CD4-positive, alpha-beta T cell treated with Interleukin-4 for 4 hours (primary cell): ENCODE measurements at regions not wholly inside any gene's neighbourhood (a gene's known extent, or its start where the extent isn't known, plus 50 kb on each side); places are given as distances from the start of the nearest gene placed in this dataset.
"Not testable (repeated sequence)": the region's sequence is repeated elsewhere in the genome, so short reads cannot be mapped to it uniquely, and the experiment has no call there.

Experiments
- DNase-seq: peaks from one replicate; pipeline ENCODE4 v3.0.0-alpha.2; 2020

GRCh38 chr11:87866951-87867350 is 308.3 kb downstream of the RAB38 start:
- no peak for DNase-seq

GRCh38 chr11:87861030-87861429 is 314.2 kb downstream of the RAB38 start:
- DNase-seq: no peak

GRCh38 chr11:87859636-87860035 is 315.6 kb downstream of the RAB38 start:
- DNase-seq: no peak

DNA sequence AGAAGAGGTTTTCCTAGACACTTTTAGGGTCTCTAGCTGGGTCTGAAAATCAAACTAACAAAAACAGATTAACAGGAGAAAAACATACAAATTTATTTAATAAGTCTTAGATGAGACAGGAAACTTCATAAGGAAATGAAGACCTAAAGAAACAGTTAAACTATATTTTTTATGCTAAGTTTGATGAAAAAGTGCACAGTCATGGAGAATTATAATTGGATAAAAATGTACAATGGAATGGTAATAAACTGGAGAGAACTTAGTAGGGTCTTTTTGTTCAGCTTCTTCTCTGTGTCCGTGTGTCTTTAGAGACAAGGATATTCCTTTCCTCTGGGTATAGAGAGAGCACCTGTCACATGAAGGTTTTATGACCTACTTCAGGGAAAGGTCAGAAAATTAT is 323.4 kb downstream of the RAB38 start:
- no peak for DNase-seq

DNA sequence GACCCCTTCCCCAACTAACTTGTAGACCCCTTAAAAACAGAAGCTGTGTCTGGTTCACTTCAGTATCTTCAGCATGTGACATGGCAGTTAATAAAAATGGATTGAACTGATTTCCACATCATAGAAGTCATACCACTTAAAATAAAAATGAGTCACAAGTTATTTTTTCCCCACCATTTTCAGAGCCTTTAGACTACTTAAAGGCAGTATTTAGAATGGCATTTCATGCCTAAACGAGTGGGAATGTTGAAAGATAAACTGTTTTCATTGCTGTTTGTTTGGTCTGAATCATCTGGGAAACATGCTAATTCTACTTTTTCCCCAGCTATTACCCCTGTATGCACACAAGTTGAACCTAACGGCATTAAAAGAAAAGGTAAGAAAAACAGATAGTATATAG is 324.0 kb downstream of the RAB38 start:
- DNase-seq: no peak

GRCh38 chr11:87849216-87849615 is 326.0 kb downstream of the RAB38 start:
- no peak for DNase-seq

- no peak for DNase-seq
Measured at GRCh38 chr11:87840786-87841185, 334.5 kb downstream of the RAB38 start.

- DNase-seq: no peak
Measured at GRCh38 chr11:87832211-87832610, 343.0 kb downstream of the RAB38 start.

DNA sequence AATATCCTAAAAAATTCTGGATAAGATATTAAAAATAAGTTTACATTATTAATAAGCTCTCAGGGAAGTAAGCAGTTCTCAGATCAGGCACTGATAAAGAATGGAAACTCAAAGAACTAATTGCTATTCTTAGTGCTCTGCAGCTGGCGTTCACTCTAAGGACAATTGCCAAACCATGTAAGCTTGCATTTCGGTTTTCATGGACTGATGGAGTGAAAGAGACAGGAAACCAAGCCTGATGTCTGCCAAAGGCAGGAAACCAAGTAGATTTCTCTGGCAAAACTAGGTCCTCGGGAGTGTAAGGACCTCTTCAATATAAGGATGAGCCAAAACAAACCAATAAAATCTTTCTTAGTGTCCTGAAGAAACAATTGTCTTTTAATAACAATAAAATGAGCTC is 355.2 kb downstream of the RAB38 start:
- no peak for DNase-seq

DNA sequence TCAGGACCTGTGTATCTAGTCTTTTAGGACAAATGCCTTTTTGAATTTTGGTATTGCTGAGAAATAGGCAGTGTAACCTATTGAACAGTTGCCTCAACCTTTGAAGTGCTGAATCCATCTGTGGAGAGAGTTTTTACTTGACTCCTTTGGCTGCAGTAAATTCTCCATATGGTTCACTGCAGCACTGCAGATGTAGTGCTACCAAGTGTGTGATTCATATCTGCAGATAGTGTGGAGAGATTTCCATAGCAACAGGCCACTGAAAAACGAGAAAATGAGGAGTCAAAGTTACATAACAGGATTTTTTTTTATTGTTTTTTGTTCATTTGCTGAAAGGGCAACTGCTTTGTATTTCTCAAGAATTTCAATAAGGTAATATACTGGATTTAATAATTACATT is 356.1 kb downstream of the RAB38 start:
- DNase-seq: no peak

GRCh38 chr11:87812571-87813365 is 362.5 kb downstream of the RAB38 start:
- no peak for DNase-seq

DNA sequence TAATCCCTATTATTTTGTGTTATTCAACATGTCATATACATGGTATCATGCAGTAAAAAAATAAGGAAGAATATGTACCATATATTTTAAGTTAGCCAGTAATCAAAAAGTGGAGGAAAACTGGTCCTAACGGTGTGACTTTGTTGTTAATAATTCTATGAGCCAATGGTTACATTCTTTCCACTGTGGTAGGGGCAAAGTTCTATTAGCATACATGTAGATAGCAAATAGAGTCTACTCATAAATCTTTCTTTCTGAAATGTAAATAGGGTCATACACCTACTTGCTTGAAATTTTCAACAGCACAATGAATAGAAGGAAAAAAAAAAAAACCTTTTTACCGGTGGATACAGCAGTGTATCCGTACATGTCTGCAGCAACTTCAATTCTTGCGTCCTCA is 364.8 kb downstream of the RAB38 start:
- DNase-seq: no peak

- DNase-seq: no peak
Measured at GRCh38 chr11:87809256-87809655, 366.0 kb downstream of the RAB38 start.

DNA sequence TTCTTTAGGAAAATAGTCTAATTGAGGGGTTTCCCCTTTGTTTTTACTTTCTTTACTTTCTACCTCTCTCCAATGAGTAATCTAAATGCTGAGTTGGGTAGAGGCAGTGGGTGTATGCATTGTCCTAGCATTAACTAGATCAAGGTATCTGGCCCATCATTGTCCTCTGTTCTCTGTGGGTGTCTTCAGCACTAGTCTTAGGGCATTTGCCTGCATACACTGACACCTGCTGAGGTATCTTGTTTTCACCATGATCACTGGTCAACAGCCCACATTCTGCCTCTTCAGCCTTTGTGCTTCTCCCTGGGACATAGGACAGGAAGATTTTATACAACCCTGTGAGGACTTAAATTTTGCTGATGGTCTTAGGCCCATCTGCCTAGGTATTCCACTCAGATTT is 371.1 kb downstream of the RAB38 start:
- DNase-seq: no peak

DNA sequence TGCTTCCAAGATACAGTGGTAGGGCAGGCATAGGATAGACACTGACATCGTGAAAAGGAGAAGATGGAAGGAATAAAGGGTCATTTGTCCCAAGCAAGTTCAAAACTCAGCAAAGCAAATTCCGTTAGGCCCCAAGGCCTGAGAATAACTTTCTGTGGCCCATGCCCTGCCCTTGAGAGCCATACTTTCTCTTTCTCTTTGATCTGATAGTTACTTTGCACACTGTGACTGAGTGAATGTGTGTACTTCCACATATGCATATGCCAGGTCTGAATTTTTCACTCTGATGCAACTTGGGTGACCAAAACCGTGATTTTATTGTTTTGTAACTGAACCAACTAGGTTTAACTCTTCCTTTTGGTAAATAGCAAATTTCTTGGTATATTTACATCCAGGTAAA is 371.5 kb downstream of the RAB38 start:
- DNase-seq: no peak

DNA sequence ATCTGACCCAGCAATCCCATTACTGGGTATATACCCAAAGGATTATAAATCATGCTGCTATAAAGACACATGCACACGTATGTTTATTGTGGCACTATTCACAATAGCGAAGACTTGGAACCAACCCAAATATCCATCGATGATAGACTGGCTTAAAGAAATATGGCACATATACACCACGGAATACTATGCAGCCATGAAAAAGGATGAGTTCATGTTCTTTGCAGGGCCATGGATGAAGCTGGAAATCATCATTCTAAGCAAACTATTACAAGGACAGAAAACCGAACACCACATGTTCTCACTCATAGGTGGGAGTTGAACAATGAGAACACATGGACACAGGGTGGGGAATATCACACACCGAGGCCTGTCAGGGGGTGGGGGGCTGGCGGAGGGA is 390.4 kb downstream of the RAB38 start:
- not testable (repeated sequence) for DNase-seq

DNA sequence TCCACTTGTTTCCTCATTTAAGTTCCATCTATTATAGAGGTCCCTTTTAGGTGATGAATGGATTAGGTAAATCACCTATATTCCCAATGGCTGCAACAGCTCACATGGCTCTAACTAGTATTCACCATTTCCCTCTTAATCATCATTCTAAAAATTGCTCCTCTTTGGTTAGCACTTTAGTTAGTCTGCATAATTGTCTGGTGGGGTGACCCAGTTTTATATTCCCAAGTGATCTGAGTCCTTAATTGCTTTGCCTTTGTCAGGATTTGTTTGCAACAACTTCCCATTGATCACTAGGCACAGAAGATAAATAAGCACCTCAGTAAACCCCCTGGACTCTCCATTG is 395.2 kb downstream of the RAB38 start:
- DNase-seq: no peak

- DNase-seq: no peak
Measured at GRCh38 chr11:87779276-87780067, 395.8 kb downstream of the RAB38 start.

DNA sequence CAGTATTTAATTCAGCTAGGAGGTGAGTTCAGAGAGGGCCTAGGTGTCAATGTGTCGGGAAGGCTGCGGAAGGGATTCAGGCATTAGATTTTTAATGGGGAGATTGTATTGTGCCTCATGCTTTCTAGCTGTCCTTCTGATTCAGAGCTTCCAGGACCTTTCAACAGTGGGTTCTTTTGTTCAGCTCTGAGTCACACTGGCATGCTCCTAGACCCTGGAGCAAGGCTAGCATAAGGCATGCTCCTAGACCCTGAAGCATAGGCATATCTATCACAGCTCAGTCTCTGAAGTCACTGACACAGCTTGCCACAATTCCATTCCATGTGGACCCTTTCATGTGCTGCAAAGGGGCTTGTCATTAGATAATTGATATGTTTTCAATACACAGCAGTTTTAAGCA is 396.9 kb downstream of the RAB38 start:
- DNase-seq: no peak

GRCh38 chr11:87775036-87775435 is 400.2 kb downstream of the RAB38 start:
- DNase-seq: no peak

- DNase-seq: no peak
Measured at GRCh38 chr11:87769661-87770060, 405.6 kb downstream of the RAB38 start.

DNA sequence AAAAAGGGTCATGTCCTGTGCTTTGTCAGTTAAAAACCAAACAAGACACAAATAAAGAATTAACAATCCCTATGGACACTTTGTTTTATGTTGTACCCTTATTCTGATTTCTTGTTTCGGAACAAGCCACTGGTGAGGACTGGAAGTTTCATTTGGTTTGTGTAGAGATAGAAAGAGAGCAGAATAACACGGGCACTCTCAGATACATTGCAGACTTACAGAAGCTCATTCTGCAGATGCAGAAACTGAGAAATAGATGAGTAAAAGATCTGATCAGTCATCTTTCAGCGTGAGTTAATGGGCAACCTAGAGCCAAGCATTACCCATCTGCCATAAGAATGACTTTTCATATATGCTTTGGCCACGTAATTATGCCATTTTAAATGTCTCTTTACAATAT is 407.6 kb downstream of the RAB38 start:
- DNase-seq: no peak

- DNase-seq: not testable (repeated sequence)
Measured at GRCh38 chr11:87764075-87764474, 411.2 kb downstream of the RAB38 start.

DNA sequence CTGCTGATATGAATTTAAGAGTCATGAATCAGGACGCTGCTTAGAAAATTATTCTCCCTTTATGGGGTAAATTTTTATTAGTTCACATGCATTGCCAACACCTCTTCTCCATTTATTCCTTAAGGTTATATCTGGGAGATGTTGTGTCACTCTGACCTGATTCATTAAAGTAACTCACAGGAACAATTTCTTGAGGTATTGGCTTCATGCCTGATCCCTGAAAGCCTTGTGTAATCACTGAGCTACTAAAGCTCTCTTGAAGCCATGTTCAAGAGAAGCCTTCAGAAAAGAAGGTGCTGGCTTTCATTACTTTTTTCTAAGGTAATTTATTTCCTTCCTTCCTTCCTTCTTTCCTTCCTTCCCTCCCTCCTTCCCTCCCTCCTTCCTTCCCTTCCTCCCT is 420.6 kb downstream of the RAB38 start:
- no peak for DNase-seq

DNA sequence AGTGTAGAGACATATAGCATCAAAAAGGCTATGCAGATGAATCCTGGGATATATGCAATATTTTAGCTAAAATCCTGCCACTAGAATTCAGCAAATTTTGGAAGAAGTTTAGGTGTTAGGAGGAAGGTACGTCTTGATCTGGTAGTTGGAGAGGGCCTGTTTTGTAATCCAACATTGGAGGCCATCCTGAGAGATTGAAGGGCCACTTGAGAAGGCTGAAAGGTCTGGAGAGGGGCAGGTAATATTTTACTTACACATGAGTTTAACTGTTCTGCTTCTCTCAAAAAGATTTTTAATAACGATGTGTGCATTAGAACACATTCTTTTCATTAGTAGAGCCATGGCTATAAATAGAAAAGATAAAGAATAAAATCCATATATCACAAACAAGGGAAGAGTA is 422.1 kb downstream of the RAB38 start:
- no peak for DNase-seq
